GM18502 (cell line): ENCODE measurements at regions not wholly inside any gene's neighbourhood (a gene's known extent, or its start where the extent isn't known, plus 50 kb on each side); places are given as distances from the start of the nearest gene placed in this dataset.

Experiments
- ATAC-seq: cut with Tn5 transposase; IDR thresholded peaks from one replicate; pipeline ENCODE4 v1.9.1; 2021; ENCODE audit warnings: mild to moderate bottlenecking; ENCODE audit not compliant: unreplicated experiment, poor library complexity

DNA sequence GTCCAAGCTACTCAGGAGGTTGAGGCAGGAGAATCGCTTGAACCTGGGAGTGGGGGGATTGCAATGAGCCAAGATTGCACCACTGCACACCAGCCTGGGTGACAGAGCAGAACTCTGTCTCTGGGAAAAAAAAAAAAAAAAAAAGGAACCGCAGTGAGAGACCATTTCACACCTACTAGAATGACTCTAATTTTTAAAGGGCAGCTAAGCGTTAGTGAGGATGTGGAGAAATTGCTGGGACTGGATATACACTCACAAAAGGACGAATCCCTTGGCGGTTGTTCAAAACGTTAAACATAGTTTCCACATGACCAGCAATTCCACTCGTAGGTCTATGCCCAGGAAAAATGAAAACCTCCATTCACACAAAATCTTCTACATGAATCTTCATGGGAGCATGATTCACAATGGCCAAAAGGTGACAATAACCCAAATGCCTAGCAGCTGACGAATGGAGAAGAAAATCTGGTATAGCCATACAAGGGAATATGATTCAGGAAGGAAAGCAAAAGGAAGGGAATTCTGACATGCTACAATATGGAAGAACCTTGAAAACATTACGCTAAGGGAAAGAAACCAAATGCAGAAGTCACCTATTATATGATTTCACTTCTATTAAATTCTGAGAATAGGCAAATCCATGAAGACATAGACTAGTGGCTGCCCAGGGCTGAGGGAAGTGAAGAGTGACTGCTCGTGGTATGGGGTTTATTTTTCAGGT lies 127.0 kb downstream of the CHSY1 start:
- ATAC-seq = no peak

DNA sequence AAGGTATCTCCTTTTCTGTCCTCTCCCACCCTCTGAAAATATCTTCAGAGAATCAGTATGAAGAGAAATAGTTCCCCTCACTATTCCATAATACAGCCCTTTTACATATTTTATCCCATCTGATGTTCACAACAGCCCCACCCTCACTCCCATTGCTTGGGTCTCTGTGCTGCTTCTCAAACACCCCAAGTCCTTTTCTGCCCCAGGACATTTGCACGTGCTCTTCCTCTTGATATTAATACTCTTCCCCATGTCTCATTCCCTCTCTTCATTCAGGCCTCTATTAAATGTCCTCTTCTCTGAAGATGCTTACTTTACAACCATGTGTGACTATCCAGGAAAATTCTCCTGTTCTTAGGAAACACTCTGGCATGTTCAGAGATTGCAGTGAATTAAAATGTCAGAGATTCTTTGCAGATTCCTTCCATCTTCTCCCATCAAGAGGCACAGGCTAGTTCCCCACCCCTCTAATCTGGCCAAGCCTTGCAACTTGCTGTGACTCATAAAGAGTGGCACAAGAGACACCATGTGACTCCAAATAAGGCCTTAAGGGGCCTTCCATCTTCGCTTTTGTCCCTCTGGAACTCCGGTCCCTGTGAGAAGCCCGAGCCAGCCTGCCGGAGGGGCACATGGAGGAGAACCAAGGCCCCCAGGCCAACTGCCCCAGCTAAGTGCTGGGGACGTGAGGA lies 128.5 kb downstream of the CHSY1 start:
- no peak for ATAC-seq

DNA sequence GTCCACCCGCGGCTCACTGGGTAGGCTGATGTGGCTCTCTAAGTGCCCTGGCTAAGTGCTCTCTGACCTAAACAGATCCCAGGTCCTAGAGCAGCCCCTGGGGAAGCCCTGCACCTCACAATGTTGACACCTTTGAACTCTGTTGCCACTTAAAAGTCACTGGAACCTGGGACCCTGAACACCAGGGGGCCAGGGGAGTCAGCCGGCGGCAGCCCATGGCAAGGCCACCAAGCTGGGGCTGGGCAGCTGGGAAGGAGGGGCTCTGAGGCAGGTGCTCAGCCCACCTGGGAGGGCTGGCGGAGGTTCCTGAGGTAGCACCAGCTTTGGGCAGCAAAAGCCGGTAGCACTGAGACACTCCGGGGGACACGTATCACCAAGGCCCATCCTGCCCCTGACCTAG lies 129.0 kb downstream of the CHSY1 start:
- ATAC-seq = no peak

DNA sequence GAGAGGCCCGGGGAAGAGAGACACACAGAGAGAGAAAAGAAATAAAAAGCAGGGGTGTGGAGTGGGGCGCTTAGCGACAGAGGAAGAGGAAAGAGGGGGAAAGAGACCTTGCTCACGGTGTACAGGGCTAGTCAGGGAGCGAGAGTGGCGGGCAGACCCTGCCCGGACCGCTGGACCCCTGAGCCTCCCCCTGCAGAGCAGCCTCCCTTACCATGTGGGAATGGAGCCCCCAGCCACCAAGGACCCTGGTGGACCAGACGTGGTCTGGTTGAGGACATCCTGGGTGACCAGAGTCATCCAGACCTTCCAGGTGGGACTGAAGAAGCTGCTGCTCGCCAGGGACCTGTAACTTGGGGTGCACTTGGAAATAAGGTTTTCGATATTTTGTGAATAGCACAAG lies 129.6 kb downstream of the CHSY1 start:
- no peak for ATAC-seq

DNA sequence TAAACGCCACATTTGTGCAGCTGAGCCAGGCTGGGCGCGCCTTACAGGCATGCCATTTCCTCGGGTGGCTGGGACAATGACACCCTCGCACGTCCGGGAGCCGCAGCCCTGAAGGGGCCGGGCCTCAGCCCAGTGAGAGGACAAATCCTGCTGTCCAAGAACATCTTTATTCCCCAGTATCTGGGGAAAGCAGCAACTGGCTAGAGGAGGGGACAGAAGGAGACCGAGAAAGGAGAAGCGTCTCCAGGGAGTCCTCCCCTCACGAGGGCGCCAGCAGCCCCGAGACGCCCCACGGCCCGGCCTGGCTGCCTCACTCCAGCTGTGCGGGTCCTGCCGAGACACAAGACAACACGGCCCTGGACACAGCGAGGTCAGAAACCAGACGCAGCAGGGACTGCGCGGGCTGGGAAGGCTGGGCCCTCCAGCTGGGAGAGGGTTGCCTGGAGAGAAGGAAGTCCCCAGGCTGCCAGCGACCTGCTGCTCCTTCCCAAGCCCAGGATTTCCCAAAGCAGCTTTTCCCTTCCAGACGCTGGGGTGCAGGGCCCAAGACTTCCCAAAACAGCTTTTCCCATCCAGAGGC lies 130.2 kb downstream of the CHSY1 start:
- ATAC-seq = peak; percentile 60

DNA sequence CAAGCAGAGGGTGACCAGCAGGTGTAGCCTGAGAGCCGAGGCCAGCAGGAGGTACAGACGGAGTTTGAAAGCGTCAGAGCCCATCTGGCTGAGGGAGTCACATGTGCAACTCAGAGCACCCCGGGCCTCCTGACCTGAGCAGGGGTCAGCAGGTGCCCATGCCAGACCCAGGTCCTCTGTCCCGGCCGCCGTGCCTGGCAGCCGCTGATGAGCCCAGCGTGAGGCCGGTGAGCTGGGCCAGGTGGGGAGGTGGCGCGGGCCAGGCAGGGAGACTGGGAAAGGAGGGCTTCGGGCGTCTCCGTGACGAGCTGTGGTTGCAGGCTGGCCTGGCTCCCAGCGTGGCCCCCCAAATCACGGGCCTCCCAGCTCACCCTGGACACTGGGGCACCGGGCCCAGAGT lies 130.9 kb downstream of the CHSY1 start:
- no peak for ATAC-seq

DNA sequence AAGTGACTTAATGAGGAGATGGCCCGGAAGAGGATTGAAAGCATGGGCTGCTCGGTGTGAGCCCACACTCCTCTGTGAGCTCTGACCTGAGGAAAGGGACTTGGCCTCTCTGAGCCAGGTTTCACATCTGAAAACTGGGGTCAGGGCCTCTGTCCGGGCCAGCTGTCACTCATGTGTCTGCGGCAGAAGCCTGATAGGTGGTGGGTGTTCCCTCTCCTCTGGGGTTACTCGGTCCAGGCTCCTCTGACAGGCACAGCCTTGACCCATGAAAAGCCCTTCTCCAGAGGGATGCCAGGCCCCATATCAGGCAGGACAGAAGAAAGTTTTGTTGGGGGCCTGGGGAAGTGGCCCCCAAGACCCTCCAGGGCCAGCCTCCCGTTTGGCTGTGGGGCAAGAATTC lies 131.4 kb downstream of the CHSY1 start:
- ATAC-seq = no peak
